HG02798 (cell line): ENCODE measurements at regions not wholly inside any gene's neighbourhood (a gene's known extent, or its start where the extent isn't known, plus 50 kb on each side); places are given as distances from the start of the nearest gene placed in this dataset.

Experiments used
- ATAC-seq: cut with Tn5 transposase; IDR thresholded peaks from one replicate; pipeline ENCODE4 v1.9.1; 2021; ENCODE audit warnings: mild to moderate bottlenecking; ENCODE audit not compliant: unreplicated experiment, poor library complexity

DNA sequence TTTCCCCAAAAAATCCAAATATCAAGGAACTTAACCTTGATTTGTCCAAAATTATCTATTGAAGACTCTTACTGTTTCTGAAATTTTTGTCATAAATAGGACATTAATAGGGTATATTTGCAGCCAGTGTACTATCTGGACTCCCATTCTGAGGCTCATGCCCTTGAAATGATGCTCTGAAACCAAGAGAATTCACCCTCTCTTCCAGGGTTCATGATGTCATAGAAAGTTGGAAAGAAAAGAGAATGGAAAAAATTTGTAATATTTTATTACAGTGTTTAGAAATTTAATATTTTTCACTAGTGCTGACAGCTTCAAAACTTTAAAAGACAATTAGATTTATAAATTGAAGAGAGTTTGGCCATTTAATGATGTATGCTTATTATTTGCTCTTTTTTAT lies 712.5 kb downstream of the MCTP2 start:
- no peak for ATAC-seq

DNA sequence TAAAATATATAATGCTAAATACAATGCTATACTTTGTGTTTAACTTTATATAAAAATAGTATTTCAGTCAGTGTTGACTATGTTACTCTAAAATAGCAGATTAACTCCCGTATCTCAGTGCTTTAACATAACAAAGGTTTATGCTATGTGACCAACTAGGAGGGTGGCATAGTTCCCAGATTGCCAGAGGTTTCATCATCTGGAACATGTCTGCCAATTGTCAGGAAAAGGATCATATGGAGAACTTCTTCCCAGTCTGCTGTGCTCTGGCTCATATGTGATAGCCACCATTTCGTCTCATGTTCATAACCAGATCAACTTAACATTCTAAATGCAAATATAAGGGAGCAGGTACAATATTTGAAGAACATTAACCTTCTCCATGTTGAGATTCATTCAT lies 720.2 kb downstream of the MCTP2 start:
- no peak for ATAC-seq

DNA sequence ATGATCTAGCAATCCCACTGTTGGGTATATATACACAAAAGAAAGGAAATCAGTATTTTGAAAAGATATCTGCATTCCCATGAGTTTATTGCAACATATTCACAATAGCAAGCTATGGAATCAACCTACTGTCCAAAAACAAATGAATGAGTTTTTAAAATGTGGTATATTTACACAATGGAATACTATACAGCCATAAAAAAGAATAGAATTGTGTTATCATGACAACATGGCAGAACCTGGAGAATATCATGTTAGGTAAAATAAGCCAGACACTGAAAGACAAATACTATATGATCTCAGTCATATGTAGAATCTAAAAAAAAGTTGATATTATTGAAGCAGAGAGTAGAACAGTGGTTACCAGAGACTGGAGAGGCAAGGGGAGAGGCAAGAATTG lies 732.6 kb downstream of the MCTP2 start:
- no peak for ATAC-seq

DNA sequence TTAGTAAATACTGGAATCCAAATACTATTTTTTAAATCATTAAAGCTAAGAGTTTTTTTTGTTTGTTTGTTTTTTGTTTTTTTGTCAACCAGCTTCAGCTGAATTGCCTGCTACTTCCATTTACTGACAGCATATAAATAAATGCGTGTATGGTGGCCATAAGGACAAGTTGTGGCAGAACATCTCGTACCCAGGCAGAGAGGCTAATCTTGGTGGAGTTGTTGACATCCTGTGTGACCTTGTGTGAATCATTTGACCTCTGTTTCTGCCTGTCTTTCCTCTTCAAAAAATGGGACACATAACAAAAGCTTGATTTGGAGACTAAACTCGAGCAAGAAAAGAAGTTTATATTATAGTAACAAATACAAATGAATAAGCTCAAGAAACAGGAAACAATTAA lies 734.2 kb downstream of the MCTP2 start:
- no peak for ATAC-seq

DNA sequence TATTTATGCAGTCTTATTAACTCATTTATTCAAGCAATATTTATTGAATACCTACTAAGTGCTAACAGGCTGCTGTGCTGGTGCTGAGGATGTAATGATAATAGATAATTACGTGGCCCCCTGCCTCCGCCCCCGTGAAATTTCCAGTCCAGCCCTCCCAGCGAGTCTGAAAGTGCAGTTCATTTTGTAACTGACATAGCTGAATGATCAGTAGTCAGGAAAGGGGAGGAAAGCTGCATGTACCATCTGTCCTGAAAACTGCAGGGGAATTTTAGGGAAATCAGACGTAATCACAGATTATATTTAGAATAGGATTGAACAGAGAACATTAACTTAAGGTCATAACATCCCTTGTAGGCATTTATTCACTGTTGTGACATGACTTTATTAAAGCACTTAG lies 736.8 kb downstream of the MCTP2 start:
- no peak for ATAC-seq

DNA sequence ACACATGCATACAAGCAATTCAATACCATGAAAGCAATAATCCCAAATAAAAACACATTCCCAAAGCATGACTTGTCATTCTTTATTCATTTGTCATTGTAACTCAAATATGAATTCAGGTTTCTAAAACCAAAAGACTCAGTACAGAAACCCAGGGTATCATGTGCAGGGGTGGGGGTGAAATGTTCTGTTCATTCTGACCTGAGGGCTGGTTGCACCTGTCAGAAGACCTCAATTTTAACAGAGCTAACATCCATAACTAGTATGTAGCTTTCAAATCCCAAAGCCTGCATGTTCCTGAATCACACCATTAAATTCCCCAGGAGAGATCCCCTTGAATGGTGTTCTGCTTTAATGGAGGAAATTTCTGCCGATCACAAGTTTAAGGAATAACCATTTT lies 738.7 kb downstream of the MCTP2 start:
- no peak for ATAC-seq

DNA sequence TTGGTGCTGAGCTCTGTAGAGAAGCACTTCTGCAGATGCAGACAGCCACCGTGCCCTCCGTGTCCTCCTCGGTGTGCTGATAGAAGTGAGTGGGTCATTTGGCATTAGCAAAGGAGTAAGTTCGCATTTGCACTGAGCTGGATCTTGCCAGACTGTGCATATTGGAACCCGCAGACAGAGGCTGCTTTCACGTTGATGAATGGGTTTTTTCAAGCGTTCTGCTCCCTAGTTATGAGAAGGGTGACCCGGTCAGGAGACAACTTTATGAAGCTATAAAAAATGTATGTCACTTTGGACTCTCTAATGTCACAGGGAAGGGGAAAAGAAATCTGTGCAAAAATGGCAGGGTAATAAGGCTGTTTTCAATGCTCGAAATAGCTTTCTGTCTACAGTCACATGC lies 739.4 kb downstream of the MCTP2 start:
- ATAC-seq: no peak

DNA sequence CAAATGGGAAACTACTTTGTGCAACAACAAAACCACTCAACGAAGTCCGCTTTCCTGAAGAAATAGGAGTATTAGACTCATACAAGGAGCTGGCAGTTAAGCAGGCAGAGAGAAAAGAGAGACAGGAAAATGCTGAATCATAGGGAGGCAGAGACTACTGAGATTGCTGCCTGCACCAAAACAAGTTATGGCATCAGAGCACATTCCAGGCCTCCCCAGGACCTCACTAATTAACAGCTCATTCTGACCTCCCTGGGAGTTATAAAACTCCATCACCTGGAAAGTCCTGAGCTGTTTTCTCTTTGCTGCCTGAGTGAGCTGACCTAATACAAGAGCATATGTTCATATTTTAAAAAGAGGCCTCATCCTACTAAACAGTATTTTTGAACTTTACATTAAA lies 741.0 kb downstream of the MCTP2 start:
- no peak for ATAC-seq

DNA sequence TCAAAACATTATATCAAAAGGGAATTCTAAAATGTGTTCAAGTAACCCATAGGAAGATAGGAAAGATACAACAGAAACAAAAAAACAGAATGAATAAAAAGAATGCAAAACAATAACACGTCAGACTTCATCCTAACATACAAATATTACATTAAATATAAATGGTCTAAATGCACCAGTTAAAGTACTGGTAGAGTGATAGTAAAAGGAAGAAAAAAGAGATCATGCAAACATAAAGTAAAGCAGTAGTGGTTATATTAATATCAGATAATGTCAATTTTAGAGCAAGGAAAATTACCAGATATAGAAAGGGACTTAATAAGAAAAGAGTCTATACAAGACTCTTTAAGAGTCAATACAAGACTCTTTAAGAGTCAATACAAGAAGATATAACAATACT lies 755.7 kb downstream of the MCTP2 start:
- ATAC-seq: no peak

DNA sequence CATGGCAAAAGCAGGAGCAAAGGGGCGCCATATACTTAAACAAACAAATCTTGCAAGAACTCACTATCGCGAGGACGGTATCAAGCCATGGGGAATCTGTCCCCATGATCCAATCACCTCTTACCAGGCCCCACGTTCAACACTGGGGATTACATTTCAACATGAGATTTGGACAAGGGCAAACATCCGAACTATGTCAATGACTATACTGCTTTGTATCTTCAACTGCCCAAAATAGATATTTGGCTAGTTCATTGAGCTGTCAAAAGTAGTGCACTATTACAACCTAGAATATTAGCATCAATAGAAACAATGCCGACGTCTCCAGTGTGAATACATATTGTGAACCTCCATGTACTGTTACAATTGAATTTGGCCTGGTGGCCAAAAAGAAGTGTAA lies 760.4 kb downstream of the MCTP2 start:
- no peak for ATAC-seq

DNA sequence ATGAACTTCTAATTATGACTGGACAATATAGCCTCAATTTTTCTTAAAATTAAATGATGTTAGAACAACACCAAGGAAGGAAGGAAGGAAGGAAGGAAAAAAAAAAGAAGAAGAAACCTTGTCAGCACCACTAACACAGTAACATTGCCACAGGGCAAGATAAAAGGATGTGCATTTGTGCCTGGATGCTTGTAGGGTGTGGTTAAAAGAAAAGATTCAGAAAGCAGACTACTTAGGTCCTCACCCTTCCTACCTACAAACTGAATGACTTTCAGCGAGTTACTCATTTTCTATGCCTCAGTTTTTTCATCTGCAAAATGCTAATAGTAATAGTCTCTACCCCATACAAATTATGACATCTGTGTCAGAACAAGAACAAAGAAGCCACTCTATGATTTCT lies 778.3 kb downstream of the MCTP2 start:
- ATAC-seq: no peak

DNA sequence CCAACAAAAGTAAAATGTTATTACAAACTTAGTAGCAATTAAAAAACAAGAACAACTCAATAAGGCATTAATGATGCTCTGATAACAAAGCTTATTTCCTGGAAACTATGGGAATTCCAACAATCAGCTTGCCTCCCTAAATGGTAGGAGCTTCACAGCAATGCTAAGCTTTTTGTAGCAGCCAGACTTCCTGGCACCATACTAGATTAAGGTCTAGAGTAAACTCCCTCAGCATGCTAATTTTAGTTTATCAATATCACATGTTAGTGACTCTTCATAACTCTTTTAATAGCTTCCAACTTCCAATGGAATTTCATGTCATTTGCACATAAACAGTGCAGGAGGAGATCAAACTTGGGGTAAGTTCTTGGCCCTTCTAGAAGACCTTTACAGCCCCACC lies 782.0 kb downstream of the MCTP2 start:
- ATAC-seq: no peak

DNA sequence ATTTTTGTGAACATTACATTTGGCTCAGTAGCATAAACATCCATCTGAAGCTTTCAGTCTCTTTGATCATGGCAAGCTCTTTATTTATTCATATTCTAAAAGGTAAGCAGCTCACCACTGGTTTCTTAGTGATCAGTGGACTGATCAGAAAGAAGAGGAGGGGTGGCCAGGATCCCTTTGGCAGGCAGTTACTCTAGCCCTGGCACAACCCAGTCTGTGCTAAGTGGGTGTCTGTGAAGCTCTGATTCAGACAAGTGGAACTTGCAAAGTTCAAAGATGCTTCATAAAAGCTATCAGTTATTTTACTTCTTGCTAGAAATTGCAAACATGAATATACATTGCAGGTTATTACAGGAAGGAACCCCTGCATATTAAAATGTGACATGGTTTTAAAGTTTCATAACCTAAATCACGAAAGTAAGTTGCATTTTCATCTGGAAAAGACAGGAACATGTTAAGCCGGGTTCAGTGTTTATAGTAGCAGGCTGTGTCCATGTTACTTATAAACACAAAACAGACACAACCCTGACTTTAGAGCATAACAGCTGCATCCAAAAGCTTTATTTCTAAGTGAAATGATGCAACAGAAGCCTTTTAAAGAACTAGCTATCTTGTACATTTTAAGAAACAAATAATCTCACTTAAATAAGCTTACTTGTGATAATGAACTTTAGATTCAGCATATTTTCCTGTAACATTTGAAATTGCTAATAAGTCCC lies 785.3 kb downstream of the MCTP2 start:
- ATAC-seq: no peak

DNA sequence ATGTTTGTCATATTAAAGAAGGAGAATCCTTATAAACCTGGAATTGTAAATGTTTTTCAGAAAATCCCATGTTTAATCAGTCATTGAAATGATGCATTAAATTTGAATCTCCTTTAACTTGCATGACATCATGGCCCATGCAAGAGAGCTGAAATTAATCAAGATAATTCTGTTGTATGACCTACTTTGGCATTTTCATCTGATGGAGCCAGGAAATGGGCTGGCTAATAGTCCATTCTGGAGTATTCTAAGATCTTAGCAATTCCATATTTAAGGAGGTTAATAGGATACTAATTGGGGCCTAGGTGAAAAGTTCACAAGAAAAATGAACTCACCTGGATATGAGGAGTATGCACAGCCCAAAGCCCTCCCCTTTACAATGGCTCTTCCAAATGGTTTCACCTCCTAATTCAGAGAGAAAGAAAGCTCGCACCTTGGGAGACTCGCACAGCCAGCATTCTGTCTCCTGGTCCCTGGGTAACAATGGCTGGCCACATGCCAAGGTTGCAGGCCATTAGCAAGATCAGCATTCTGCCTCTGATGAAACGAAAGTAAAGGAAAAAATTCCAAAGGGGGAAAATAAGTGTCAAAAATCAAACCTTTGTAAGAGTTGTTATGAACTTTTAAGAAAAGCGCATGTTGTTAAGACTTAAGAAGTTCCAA lies 786.4 kb downstream of the MCTP2 start:
- no peak for ATAC-seq

DNA sequence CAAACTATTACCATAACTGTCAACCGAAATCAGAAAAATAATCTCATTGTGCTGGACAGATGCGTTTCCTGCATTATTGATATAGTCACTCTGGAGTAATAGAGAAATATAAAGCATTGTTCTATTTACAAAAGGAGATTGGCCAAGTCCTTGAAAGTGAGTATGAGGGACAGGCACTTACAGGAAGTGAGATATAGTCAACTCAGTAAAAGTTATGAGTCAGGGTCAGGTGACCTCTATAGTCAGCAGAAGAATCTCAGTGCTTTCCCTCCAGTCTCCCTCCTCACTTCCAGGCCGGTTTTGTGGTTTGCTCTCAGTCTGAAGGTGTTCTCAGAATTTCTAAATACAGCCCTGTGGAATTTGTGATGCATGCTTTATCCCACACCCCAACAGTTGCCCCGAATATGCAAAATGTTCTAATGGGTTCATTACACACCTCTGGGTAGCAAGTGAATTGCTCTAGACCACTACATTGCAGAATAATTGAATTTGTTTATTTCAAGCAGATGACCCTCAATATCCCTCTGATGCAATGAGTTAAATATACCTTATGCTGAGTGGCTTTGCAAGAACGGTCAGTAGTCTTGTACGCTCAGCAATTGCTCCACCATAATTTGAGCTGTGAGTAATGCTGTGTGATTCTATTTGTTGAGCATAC lies 787.7 kb downstream of the MCTP2 start:
- ATAC-seq: peak; percentile 72

DNA sequence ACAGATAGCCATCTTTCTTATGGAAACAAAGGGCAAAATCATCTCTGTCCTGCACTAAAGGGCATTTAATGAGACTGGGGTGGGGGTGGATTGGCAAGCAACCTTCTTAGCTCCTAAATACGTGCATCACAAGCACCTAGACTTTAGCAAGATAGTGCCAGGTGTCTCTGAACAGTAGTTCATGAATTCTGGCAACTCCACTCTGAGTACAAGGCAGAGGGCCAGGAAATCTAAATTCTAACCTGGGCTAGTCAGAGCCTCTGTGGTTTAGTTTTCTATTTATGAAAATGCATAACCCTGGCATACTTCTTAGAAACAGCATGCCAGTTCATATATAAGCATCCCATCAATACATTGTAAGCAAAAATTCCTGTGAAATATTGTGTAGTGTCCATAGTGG lies 788.5 kb downstream of the MCTP2 start:
- no peak for ATAC-seq

DNA sequence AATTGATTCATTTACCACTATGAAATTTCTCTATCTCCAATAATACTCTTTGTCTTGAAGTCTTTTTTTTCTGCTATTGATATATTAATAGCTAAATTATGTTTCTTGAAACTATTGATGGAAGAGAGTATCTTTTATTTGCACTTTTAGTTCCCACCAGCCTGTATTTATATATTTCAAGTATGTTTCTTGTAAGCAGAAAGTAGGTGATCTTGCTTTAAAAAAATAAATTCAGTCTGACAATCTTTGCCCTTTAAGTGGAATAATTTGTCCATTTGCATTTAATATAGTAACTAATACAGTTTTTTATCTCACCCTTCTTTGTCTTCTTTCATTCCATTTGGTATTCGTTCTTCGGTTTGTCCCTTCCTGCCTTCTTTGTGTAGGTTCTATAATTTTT lies 790.5 kb downstream of the MCTP2 start:
- ATAC-seq: no peak

DNA sequence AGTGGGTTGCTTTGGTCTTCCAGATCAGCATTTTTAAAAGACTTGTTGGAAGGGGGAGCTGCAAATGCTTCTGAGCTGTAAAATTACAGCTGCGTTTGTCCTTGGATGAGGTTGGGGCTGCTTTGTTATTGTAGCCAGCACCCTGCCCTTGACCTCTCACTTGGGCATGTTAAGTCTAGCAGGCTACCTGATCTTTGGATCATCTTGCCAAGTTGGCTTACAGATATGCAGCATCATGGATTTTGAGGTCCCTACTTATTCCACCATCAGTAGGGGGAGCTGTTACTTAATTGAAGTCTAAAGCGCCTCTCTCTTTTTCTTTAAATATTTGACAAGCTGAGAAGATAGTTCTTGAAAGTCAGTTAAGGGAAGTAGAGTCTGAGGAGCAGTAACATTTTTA lies 793.0 kb downstream of the MCTP2 start:
- no peak for ATAC-seq

DNA sequence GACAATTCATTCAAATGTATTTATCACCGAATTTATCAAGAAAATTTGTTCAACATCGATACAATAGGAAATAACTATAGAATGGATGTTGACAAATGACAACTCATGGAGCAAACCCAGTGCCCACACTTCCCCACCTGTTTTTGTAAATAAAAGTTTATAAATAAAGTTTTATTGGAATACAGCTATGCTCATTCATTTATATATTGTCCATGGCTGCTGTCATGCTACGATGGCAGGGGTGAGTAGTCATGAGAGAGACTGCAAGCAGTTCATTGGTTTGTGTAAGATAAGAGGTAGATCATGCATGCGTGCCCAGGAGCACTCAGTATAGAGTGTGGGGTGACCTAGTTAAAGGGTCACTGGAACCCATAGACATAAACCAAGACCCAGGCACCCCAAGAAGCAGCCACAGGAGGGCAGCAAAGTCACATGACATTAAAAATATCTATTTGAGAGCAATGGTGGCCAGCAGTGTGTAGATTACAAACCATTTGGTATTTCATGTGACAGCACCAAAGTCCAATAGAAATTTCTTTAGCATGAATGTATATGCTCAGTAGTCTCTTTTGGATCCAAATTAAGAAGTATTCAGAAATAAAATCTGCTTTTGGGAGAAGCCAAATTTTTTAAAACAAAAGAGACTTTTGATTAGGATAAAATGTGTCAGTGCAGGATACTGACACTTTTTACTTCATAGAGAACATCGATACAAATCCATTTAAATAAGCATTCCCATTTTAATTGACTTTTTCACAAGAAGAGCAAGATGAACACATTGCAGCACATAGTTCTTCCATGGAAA lies 794.8 kb downstream of the MCTP2 start:
- ATAC-seq: no peak

DNA sequence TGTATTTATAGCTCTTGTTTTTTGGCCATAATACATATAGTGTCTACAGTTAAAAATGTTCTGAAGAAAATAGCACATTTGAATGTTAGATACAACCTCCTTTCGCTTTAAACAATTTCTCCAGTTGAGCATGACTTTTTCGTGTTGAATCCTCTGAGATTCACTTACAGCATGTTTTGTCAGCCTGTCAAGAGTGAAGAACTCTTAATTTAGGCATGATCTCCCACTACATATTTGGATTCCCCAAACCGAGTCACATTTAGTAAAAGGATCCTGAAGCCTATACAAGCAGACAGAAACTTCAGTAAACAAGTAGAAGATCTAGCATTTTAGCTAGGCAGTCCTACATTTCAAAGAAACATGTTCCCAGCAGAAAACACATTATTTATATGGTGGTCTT lies 796.6 kb downstream of the MCTP2 start:
- ATAC-seq: no peak

DNA sequence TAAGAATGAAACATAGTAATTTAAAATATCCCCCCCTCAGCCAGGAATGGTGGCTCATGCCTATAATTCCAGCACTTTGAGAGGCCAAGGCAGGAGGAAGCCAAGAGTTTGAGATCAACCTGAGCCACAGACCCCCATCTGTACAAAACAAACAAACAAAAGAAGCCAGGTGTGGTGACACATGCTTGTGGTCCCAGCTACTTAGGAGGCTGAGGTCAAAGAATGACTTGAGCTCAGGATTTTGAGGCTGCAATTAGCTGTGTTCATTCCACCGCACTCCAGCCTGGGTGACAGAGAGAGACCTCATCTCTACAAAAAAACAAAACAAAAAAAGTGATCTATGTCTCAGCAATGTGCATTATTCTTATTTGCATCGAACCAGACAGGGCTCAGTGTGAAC lies 800.8 kb downstream of the MCTP2 start:
- no peak for ATAC-seq
